Tibial nerve (tissue), 4 donors: ENCODE measurements at regions not wholly inside any gene's neighbourhood (a gene's known extent, or its start where the extent isn't known, plus 50 kb on each side); places are given as distances from the start of the nearest gene placed in this dataset.

Source experiments
- DNase-seq, 2 donors: peaks; one replicate each; pipeline ENCODE4 v3.0.0-alpha.2; 2019; ENCODE audit warnings: low spot score in 2 of 2
- H3K27ac ChIP-seq, 4 donors: fragments of 200-600 bp; sonication (generic) in 3 of 4; one replicate each; pipeline ENCODE4 v1.5.1; 2017 to 2019; ENCODE audit warnings: mild to moderate bottlenecking in 1 of 4
- H3K27me3 ChIP-seq, 2 donors: fragments of 200-600 bp; sonication (generic) in 1 of 2; one replicate each; pipeline versions ENCODE4 v1.5.1 to v1.6.0; 2017 to 2019
- H3K36me3 ChIP-seq, 3 donors: fragments of 200-600 bp; sonication (generic); one replicate each; pipeline ENCODE4 v1.5.1; 2018 to 2019
- H3K4me1 ChIP-seq, 4 donors: fragments of 200-600 bp; sonication (generic) in 3 of 4; one replicate each; pipeline ENCODE4 v1.5.1; 2017 to 2019
- H3K4me3 ChIP-seq, 4 donors: fragments of 200-600 bp; sonication (generic) in 3 of 4; one replicate each; pipeline ENCODE4 v1.5.1; 2017 to 2019; ENCODE audit warnings: mild to moderate bottlenecking in 1 of 4, moderate library complexity in 1 of 4
- H3K9me3 ChIP-seq, 4 donors: fragments of 200-600 bp; sonication (generic) in 3 of 4; one replicate each; pipeline ENCODE4 v1.5.1; 2017 to 2019
- CTCF ChIP-seq, 5 experiments: fragments of 200-600 bp in 3 of 5; fragments of 450-650 bp in 2 of 5; sonication (generic) in 3 of 5; IDR thresholded peaks; one replicate each; pipeline ENCODE4 v1.5.1; 2016 to 2019; ENCODE audit warnings: antibody characterized with exemption in 5 of 5, mild to moderate bottlenecking in 3 of 5, moderate library complexity in 2 of 5
- EP300 ChIP-seq, 2 donors: sonication (generic); formaldehyde crosslinking; IDR thresholded peaks; one replicate each; pipeline ENCODE4 v1.6.1; 2017; ENCODE audit warnings: antibody characterized with exemption in 2 of 2, mild to moderate bottlenecking in 1 of 2
- POLR2A ChIP-seq, 2 donors: fragments of 450-650 bp; IDR thresholded peaks; one replicate each; pipeline ENCODE4 v1.6.1; 2017; ENCODE audit warnings: antibody characterized with exemption in 2 of 2, mild to moderate bottlenecking in 2 of 2, moderate library complexity in 2 of 2
- WGBS, 2 donors: methylation state at CpG; one replicate each; pipeline ENCODE4 v1.1.5; 2018; 5-methylcytosine and 5-hydroxymethylcytosine counted together

- Histone ChIP-seq H3K36me3 (no peaks in the 10 kb centered on the region), H3K9me3 (no peaks in the 10 kb centered on the region), H3K27me3 (no peaks in the 10 kb centered on the region), H3K4me3 (no peak overlapping the region), H3K4me1 (no peaks in the 10 kb centered on the region), H3K27ac (no peak overlapping the region)
- TF ChIP-seq POLR2A (IDR thresholded peaks at IDR 0.05), result no peak
- TF ChIP-seq CTCF (IDR thresholded peaks at IDR 0.05), result no peak
- no peak for TF ChIP-seq EP300 (IDR thresholded peaks at IDR 0.05)
- DNase-seq, result no peak
These were observed 958.8 kb upstream of the NRXN1 start for GRCh38 chr2:51990684-51991083.

GRCh38 chr2:51986101-51986500 is 954.2 kb upstream of the NRXN1 start:
- no peak for DNase-seq
- no peaks in the 10 kb centered on the region for H3K36me3 ChIP-seq
- no peaks in the 10 kb centered on the region for H3K4me1 ChIP-seq
- no peaks in the 10 kb centered on the region for H3K27me3 ChIP-seq
- H3K9me3 ChIP-seq, result no peaks in the 10 kb centered on the region
- no peak for TF ChIP-seq CTCF (IDR thresholded peaks at IDR 0.05)
- no peak for TF ChIP-seq POLR2A (IDR thresholded peaks at IDR 0.05)
- no peak for TF ChIP-seq EP300 (IDR thresholded peaks at IDR 0.05)
- H3K27ac ChIP-seq, result no peak overlapping the region
- H3K4me3 ChIP-seq, result no peak overlapping the region
- 70 to 73% methylated on average over 2 of the region's 2 CpGs for WGBS, 2 donors

- TF ChIP-seq EP300 (IDR thresholded peaks at IDR 0.05) (no peak), POLR2A (IDR thresholded peaks at IDR 0.05) (no peak), CTCF (IDR thresholded peaks at IDR 0.05) (no peak)
- 51 to 53% methylated on average over 2 of the region's 2 CpGs for WGBS, 2 donors
These were observed 949.9 kb upstream of the NRXN1 start for GRCh38 chr2:51981783-51982182.

GRCh38 chr2:51976623-51977022 is 944.7 kb upstream of the NRXN1 start:
- Histone ChIP-seq H3K27ac (no peak overlapping the region), H3K36me3 (no peaks in the 10 kb centered on the region), H3K27me3 (no peaks in the 10 kb centered on the region), H3K4me3 (no peak overlapping the region), H3K9me3 (no peaks in the 10 kb centered on the region), H3K4me1 (no peaks in the 10 kb centered on the region)
- no peak for TF ChIP-seq EP300 (IDR thresholded peaks at IDR 0.05)
- no peak for TF ChIP-seq POLR2A (IDR thresholded peaks at IDR 0.05)
- no peak for TF ChIP-seq CTCF (IDR thresholded peaks at IDR 0.05)
- WGBS, 2 donors, result 76 to 92% methylated on average over 2 of the region's 2 CpGs
- DNase-seq, result no peak

More at GRCh38 chr2:51981783-51982182, 949.9 kb upstream of the NRXN1 start:
- no peaks in the 10 kb centered on the region for H3K9me3 ChIP-seq
- no peak overlapping the region for H3K27ac ChIP-seq
- H3K27me3 ChIP-seq, result no peaks in the 10 kb centered on the region
- no peaks in the 10 kb centered on the region for H3K4me1 ChIP-seq
- H3K4me3 ChIP-seq, result no peak overlapping the region
- no peaks in the 10 kb centered on the region for H3K36me3 ChIP-seq
- DNase-seq, result no peak

- Histone ChIP-seq H3K9me3 (peaks cover 0 to 8% (median 0%) of the 10 kb centered on the region in 4 donors), H3K4me1 (no peaks in the 10 kb centered on the region), H3K36me3 (no peaks in the 10 kb centered on the region), H3K4me3 (no peak overlapping the region), H3K27ac (no peak overlapping the region), H3K27me3 (no peaks in the 10 kb centered on the region)
- no peak for TF ChIP-seq EP300 (IDR thresholded peaks at IDR 0.05)
- no peak for TF ChIP-seq CTCF (IDR thresholded peaks at IDR 0.05)
- no peak for TF ChIP-seq POLR2A (IDR thresholded peaks at IDR 0.05)
- DNase-seq, result no peak
- 41 to 70% methylated on average over 1 of the region's 1 CpG for WGBS, 2 donors
These were observed 939.2 kb upstream of the NRXN1 start for GRCh38 chr2:51971136-51971535.
